PC-3 (cell line): ENCODE measurements at regions not wholly inside any gene's neighbourhood (a gene's known extent, or its start where the extent isn't known, plus 50 kb on each side); places are given as distances from the start of the nearest gene placed in this dataset.

Source experiments
- CTCF ChIP-seq: fragments of 300-600 bp; sonication (generic); conservative IDR thresholded peaks from 2 replicates; pipeline ENCODE4 v1.5.1; 2017; ENCODE audit warnings: antibody characterized with exemption, low read depth, mild to moderate bottlenecking, low read length
- EZH2 ChIP-seq: fragments of 300-600 bp; sonication (generic); IDR thresholded peaks from one replicate; pipeline ENCODE4 v1.6.1; 2017; ENCODE audit warnings: antibody characterized with exemption, mild to moderate bottlenecking, low read length; ENCODE audit not compliant: unreplicated experiment
- EZH2phosphoT487 ChIP-seq: fragments of 300-600 bp; sonication (generic); IDR thresholded peaks from 2 replicates; pipeline ENCODE4 v1.6.1; 2018; ENCODE audit warnings: mild to moderate bottlenecking, antibody characterized with exemption, low read length, borderline replicate concordance

- no peak for TF ChIP-seq CTCF
- TF ChIP-seq EZH2phosphoT487 = no peak
- TF ChIP-seq EZH2 = no peak
Measured at GRCh38 chr11:45503311-45503710, 162.1 kb downstream of the CHST1 start.
